ENCODE measurements at regions not wholly inside any gene's neighbourhood (a gene's known extent, or its start where the extent isn't known, plus 50 kb on each side); places are given as distances from the start of the nearest gene placed in this dataset.

- H3K27me3 ChIP-seq (ENCODE audit: insufficient read depth, low read length) = no peaks in the 10 kb centered on the region
- no peak overlapping the region for H3K18ac ChIP-seq (ENCODE audit: insufficient read length, low read depth, low read length)
- no peak overlapping the region for H3K9ac ChIP-seq (ENCODE audit: extremely low read depth, insufficient read length, low read length)
- no peak overlapping the region for H2BK15ac ChIP-seq (ENCODE audit: low read depth, low read length)
- H2BK12ac ChIP-seq (ENCODE audit: insufficient read length, low read depth, low read length) = no peak overlapping the region
- H2BK20ac ChIP-seq (ENCODE audit: low read depth, low read length, poor library complexity, severe bottlenecking) = no peak overlapping the region
- Mint-ChIP-seq H3K27me3 (ENCODE audit: low read depth) (no peaks in the 10 kb centered on the region; the same call in 1 of the 2 replicates), H3K4me1 (no peaks in the 10 kb centered on the region), H3K9me3 (peaks cover 24% of the 10 kb centered on the region in 2 experiments), H3K36me3 (ENCODE audit: insufficient read depth in 1 of 3, low read depth in 3 of 3) (peaks cover 14 to 20% (median 18%) of the 10 kb centered on the region in 3 experiments), H3K4me3 (no peak overlapping the region), H3K27ac (no peak overlapping the region)
- no peak overlapping the region for H2AFZ ChIP-seq (ENCODE audit: low read length)
- H4K20me1 ChIP-seq (ENCODE audit: control insufficient read depth, insufficient read depth, insufficient read length) = no peaks in the 10 kb centered on the region
- H3K79me1 ChIP-seq (ENCODE audit: insufficient read depth, low read depth, low read length, poor library complexity, severe bottlenecking) = no peaks in the 10 kb centered on the region
- H3K27ac ChIP-seq (ENCODE audit: insufficient read length, low read depth, low read length) = no peak overlapping the region
- H3K4me2 ChIP-seq (ENCODE audit: insufficient read depth, insufficient read length, low read length) = no peak overlapping the region
- H3K4me1 ChIP-seq (ENCODE audit: insufficient read depth, low read length) = no peaks in the 10 kb centered on the region
- no peak overlapping the region for H3K4ac ChIP-seq (ENCODE audit: low read depth, low read length)
- no peak for TF ChIP-seq CTCF (conservative IDR thresholded peaks at IDR 0.05)
- H4K5ac ChIP-seq (ENCODE audit: insufficient read length, low read depth, low read length) = no peak overlapping the region
- H2AK5ac ChIP-seq (ENCODE audit: insufficient read length, low read length) = no peak overlapping the region
- DNase-seq = no peak
- no CpG with 5 or more reads among the region's 9 CpGs for WGBS (ENCODE audit: extremely low coverage, insufficient read length, low lambda C conversion rate)
- H2BK120ac ChIP-seq (ENCODE audit: low read depth, low read length, poor library complexity, severe bottlenecking) = no peak overlapping the region
- H3K23me2 ChIP-seq (ENCODE audit: insufficient read length, low read depth, low read length, poor library complexity, severe bottlenecking) = no peaks in the 10 kb centered on the region
- no peak overlapping the region for H3K56ac ChIP-seq (ENCODE audit: insufficient read length, low read depth, low read length)
- no peak overlapping the region for H4K8ac ChIP-seq (replicated peaks; ENCODE audit: insufficient read length, low read depth, low read length)
- H3T11ph ChIP-seq (ENCODE audit: low read length) = no peak overlapping the region
- H3K9me3 ChIP-seq (ENCODE audit: control insufficient read depth, low read depth, low read length) = peaks cover 9% of the 10 kb centered on the region
- H3K14ac ChIP-seq (ENCODE audit: insufficient read depth, low read length) = no peak overlapping the region
- no peak overlapping the region for H2BK5ac ChIP-seq (ENCODE audit: insufficient read length, low read length)
- H4K91ac ChIP-seq (ENCODE audit: insufficient read length, low read depth, low read length) = no peak overlapping the region
- H3K79me2 ChIP-seq (ENCODE audit: insufficient read depth, low read length) = no peaks in the 10 kb centered on the region
- no peak overlapping the region for H3K23ac ChIP-seq (ENCODE audit: insufficient read length, low read depth, low read length)
Measured at GRCh38 chr6:99022039-99022609, 74.4 kb upstream of the FBXL4 start.
